SK-N-SH (cell line): ENCODE measurements at regions not wholly inside any gene's neighbourhood (a gene's known extent, or its start where the extent isn't known, plus 50 kb on each side); places are given as distances from the start of the nearest gene placed in this dataset.

Experiments used
- CTCF ChIA-PET: fragments of 300-600, 350-600 bp; formaldehyde crosslinking; extraction: SDS; loops from one replicate; lab custom pipeline; 2021; lab: Yijun Ruan, JAX
- POLR2A ChIA-PET: fragments of 350-600 bp; sonication (Branson Sonifier 250); formaldehyde crosslinking; extraction: SDS; loops from one replicate; lab custom pipeline; 2020; ENCODE audit warnings: antibody characterized with exemption, inconsistent platforms; lab: Yijun Ruan, JAX
- DNase-seq: peaks from one replicate; pipeline ENCODE4 v3.0.0; 2012
- H2AFZ ChIP-seq: fragments of 200-600 bp; sonication (generic); 2 replicates; pipeline ENCODE4 v1.8.1; 2016; ENCODE audit warnings: antibody characterized with exemption, mild to moderate bottlenecking, low read depth
- H3F3A ChIP-seq: fragments of 200-600 bp; sonication (generic); replicated peaks from 2 replicates; pipeline ENCODE3; 2016; ENCODE audit warnings: antibody characterized with exemption, mild to moderate bottlenecking; ENCODE audit not compliant: insufficient read depth
- H3K27ac ChIP-seq, 2 experiments: fragments of 200-500 bp in 1 of 2; fragments of 200-600 bp in 1 of 2; sonication (Bioruptor generic) in 1 of 2; sonication (generic), shearing (Covaris generic) in 1 of 2; 2 replicates each; pipeline versions ENCODE4 v1.5.1 to v1.6.1; 2014 to 2016; ENCODE audit warnings: low read depth in 2 of 2, inconsistent platforms in 1 of 2, low read length in 1 of 2, mild to moderate bottlenecking in 1 of 2, mixed read lengths in 1 of 2
- H3K27me3 ChIP-seq: fragments of 200-600 bp; sonication (generic), shearing (Covaris generic); 2 replicates; pipeline ENCODE4 v1.6.1; 2016; ENCODE audit warnings: mixed run types; ENCODE audit not compliant: insufficient read depth
- H3K36me3 ChIP-seq, 2 experiments: fragments of 200-500 bp in 1 of 2; fragments of 200-600 bp in 1 of 2; sonication (Bioruptor generic) in 1 of 2; sonication (generic) in 1 of 2; replicated peaks in 1 of 2; 2 replicates each; pipeline versions ENCODE3 to v1.5.1; 2014 to 2016; ENCODE audit warnings: low read length in 1 of 2, mild to moderate bottlenecking in 1 of 2; ENCODE audit not compliant: insufficient read depth in 2 of 2, control insufficient read depth in 1 of 2
- H3K4me1 ChIP-seq, 2 experiments: fragments of 200-500 bp in 1 of 2; fragments of 200-600 bp in 1 of 2; sonication (Bioruptor generic) in 1 of 2; sonication (generic), shearing (Covaris generic) in 1 of 2; 2 replicates each; pipeline versions ENCODE4 v1.5.1 to v1.6.1; 2014 to 2016; ENCODE audit warnings: low read depth in 1 of 2, low read length in 1 of 2, mixed run types in 1 of 2; ENCODE audit not compliant: insufficient read depth in 2 of 2, control insufficient read depth in 1 of 2
- H3K4me2 ChIP-seq: fragments of 200-600 bp; sonication (generic), shearing (Covaris generic); 2 replicates; pipeline ENCODE4 v1.6.1; 2017; ENCODE audit warnings: mixed run types
- H3K4me3 ChIP-seq, 2 experiments: fragments of 200-500 bp in 1 of 2; fragments of 200-600 bp in 1 of 2; sonication (Bioruptor generic) in 1 of 2; sonication (generic), shearing (Covaris generic) in 1 of 2; 2 replicates each; pipeline versions ENCODE4 v1.5.1 to v1.8.1; 2014 to 2016; ENCODE audit warnings: low read depth in 2 of 2, inconsistent platforms in 1 of 2, low read length in 1 of 2, mild to moderate bottlenecking in 1 of 2, mixed read lengths in 1 of 2, moderate library complexity in 1 of 2
- H3K79me2 ChIP-seq: fragments of 200-600 bp; sonication (generic); 2 replicates; pipeline ENCODE4 v1.8.1; 2017; ENCODE audit warnings: mild to moderate bottlenecking; ENCODE audit not compliant: insufficient read depth
- H3K9ac ChIP-seq: fragments of 200-600 bp; sonication (generic); 2 replicates; pipeline ENCODE4 v1.6.1; 2017; ENCODE audit warnings: mixed run types
- H3K9me2 ChIP-seq: fragments of 200-600 bp; sonication (generic); 2 replicates; pipeline ENCODE4 v1.6.1; 2017; ENCODE audit warnings: mixed run types
- H3K9me3 ChIP-seq: fragments of 200-600 bp; sonication (generic); 2 replicates; pipeline ENCODE4 v1.6.1; 2017; ENCODE audit warnings: mixed run types, mild to moderate bottlenecking, moderate library complexity
- H4K20me1 ChIP-seq: fragments of 200-600 bp; sonication (generic); 2 replicates; pipeline ENCODE4 v1.6.1; 2017; ENCODE audit warnings: mild to moderate bottlenecking, mixed run types; ENCODE audit not compliant: insufficient read depth
- ELF1 ChIP-seq: IDR thresholded peaks from 2 replicates; pipeline ENCODE4 v1.4.0; 2012
- EP300 ChIP-seq, 2 experiments: IDR thresholded peaks; 2 replicates each; pipeline versions ENCODE4 v1.4.0 to v1.6.1; 2012; ENCODE audit warnings: borderline replicate concordance in 1 of 2, low read depth in 1 of 2, low read length in 1 of 2
- EZH2phosphoT487 ChIP-seq: fragments of 200-600 bp; sonication (generic); IDR thresholded peaks from 2 replicates; pipeline ENCODE4 v1.6.1; 2017; ENCODE audit warnings: low read depth, mixed run types, mild to moderate bottlenecking, antibody characterized with exemption, moderate library complexity, borderline replicate concordance
- FOXM1 ChIP-seq: IDR thresholded peaks from 2 replicates; pipeline ENCODE4 v1.4.0; 2012; ENCODE audit warnings: low read depth, mild to moderate bottlenecking
- GABPA ChIP-seq: IDR thresholded peaks from 2 replicates; pipeline ENCODE4 v1.4.0; 2012; ENCODE audit warnings: low read depth, mild to moderate bottlenecking
- IRF3 ChIP-seq: fragments of 150-350 bp; IDR thresholded peaks from 2 replicates; pipeline ENCODE4 v1.6.1; 2016; ENCODE audit warnings: mild to moderate bottlenecking, low read depth, low read length
- MEF2A ChIP-seq: IDR thresholded peaks from 2 replicates; pipeline ENCODE4 v1.4.0; 2012; ENCODE audit warnings: low read depth, borderline replicate concordance
- NRF1 ChIP-seq: IDR thresholded peaks from 2 replicates; pipeline ENCODE4 v1.6.1; 2012; ENCODE audit warnings: low read depth, mild to moderate bottlenecking, low read length
- POLR2AphosphoS5 ChIP-seq: IDR thresholded peaks from 2 replicates; pipeline ENCODE4 v1.6.1; 2012; ENCODE audit warnings: low read depth, low read length
- RAD21 ChIP-seq: IDR thresholded peaks from 2 replicates; pipeline ENCODE4 v1.6.1; 2012; ENCODE audit warnings: mild to moderate bottlenecking, low read length
- RCOR1 ChIP-seq: fragments of 150-350 bp; IDR thresholded peaks from 2 replicates; pipeline ENCODE4 v1.6.1; 2017; ENCODE audit warnings: antibody characterized with exemption, low read length
- REST ChIP-seq: IDR thresholded peaks from 2 replicates; pipeline ENCODE4 v1.6.1; 2012; ENCODE audit warnings: mild to moderate bottlenecking, low read depth, low read length, moderate library complexity
- RXRA ChIP-seq: IDR thresholded peaks from 2 replicates; pipeline ENCODE4 v1.4.0; 2012; ENCODE audit warnings: low read depth, mild to moderate bottlenecking, borderline replicate concordance
- SIN3A ChIP-seq: IDR thresholded peaks from 2 replicates; pipeline ENCODE4 v1.6.1; 2012; ENCODE audit warnings: low read depth, mild to moderate bottlenecking, low read length, moderate library complexity, borderline replicate concordance
- TAF1 ChIP-seq: IDR thresholded peaks from 2 replicates; pipeline ENCODE4 v1.6.1; 2012; ENCODE audit warnings: low read depth, mild to moderate bottlenecking, low read length, moderate library complexity, borderline replicate concordance
- TEAD4 ChIP-seq: IDR thresholded peaks from 2 replicates; pipeline ENCODE4 v1.4.0; 2012; ENCODE audit warnings: mild to moderate bottlenecking, borderline replicate concordance; ENCODE audit not compliant: insufficient read depth
- WGBS: methylation state at CpG from one replicate; pipeline ENCODE4 v1.1.6; 2017; ENCODE audit warnings: low lambda C conversion rate; 5-methylcytosine and 5-hydroxymethylcytosine counted together
- TF ChIP-seq, protein P1 (sequence below): IDR thresholded peaks from 2 replicates; pipeline ENCODE4 v1.4.0; 2012; ENCODE audit warnings: low read depth, borderline replicate concordance

- Histone ChIP-seq H3K27ac (no peak overlapping the region), H3K9me2 (no peaks in the 10 kb centered on the region), H3K9me3 (no peaks in the 10 kb centered on the region), H3K4me3 (no peak overlapping the region), H3F3A (no peaks in the 10 kb centered on the region), H3K9ac (no peak overlapping the region), H3K27me3 (no peaks in the 10 kb centered on the region; the same call in 1 of the 2 replicates)
- POLR2A ChIA-PET, result no interaction called here
- TF ChIP-seq EP300 (IDR thresholded peaks at IDR 0.05; ENCODE audit: borderline replicate concordance in 1 of 2, low read depth in 1 of 2, low read length in 1 of 2), result no peak
- TF ChIP-seq, protein P1, sequence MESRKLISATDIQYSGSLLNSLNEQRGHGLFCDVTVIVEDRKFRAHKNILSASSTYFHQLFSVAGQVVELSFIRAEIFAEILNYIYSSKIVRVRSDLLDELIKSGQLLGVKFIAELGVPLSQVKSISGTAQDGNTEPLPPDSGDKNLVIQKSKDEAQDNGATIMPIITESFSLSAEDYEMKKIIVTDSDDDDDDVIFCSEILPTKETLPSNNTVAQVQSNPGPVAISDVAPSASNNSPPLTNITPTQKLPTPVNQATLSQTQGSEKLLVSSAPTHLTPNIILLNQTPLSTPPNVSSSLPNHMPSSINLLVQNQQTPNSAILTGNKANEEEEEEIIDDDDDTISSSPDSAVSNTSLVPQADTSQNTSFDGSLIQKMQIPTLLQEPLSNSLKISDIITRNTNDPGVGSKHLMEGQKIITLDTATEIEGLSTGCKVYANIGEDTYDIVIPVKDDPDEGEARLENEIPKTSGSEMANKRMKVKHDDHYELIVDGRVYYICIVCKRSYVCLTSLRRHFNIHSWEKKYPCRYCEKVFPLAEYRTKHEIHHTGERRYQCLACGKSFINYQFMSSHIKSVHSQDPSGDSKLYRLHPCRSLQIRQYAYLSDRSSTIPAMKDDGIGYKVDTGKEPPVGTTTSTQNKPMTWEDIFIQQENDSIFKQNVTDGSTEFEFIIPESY, result no peak
- no peak for TF ChIP-seq FOXM1
- no peak for TF ChIP-seq IRF3
- TF ChIP-seq POLR2AphosphoS5, result no peak
- no peak for TF ChIP-seq RXRA
- TF ChIP-seq SIN3A, result no peak
- TF ChIP-seq MEF2A, result no peak
- no peak for TF ChIP-seq EZH2phosphoT487
- no peak for TF ChIP-seq RAD21
- TF ChIP-seq REST, result no peak
- no peak for TF ChIP-seq ELF1
- TF ChIP-seq TAF1, result no peak
- no peak for TF ChIP-seq NRF1
- no peak for TF ChIP-seq TEAD4
- TF ChIP-seq GABPA, result no peak
- TF ChIP-seq RCOR1, result no peak
- TF ChIP-seq, all 33 proteins: peak for 0
- Histone ChIP-seq H3K4me2 (no peak overlapping the region), H3K36me3 (no peaks in the 10 kb centered on the region), H2AFZ (no peak overlapping the region), H4K20me1 (no peaks in the 10 kb centered on the region), H3K79me2 (no peaks in the 10 kb centered on the region), H3K4me1 (no peaks in the 10 kb centered on the region)
- WGBS, result 1% methylated on average over 4 of the region's 4 CpGs
- CTCF ChIA-PET, result no interaction called here
- no peak for DNase-seq
Measured at GRCh38 chr4:36852856-36853255, 391.7 kb upstream of the NWD2 start.
